GM12873 (cell line): ENCODE measurements at regions not wholly inside any gene's neighbourhood (a gene's known extent, or its start where the extent isn't known, plus 50 kb on each side); places are given as distances from the start of the nearest gene placed in this dataset.

Experiments used
- TF ChIP-seq, protein P1 (sequence below): IDR thresholded peaks from 2 replicates; pipeline ENCODE4 v1.5.1; 2012; ENCODE audit warnings: low read depth, mild to moderate bottlenecking, moderate library complexity, low read length, control low read depth; ENCODE audit not compliant: insufficient read depth; ENCODE audit errors: missing control alignments

DNA sequence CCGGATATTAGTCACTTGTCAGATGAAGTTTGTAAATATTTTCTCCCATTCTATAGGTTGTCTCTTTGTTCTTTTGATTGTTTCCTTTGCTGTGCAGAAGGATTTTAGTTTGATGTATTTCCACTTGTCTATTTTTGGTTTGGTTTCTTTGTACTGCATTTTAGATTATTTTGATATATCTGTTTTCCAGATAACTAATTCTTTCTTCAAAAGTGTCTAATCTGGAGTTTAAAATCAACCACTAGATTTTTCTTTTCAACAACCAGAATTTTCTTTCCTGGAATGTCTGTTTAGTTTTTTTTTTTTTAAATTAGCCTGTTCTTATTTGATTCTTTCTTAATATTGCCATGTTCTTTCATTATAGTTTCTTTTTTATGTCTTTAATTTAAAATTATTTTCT, 116.8 kb upstream of the INHBA start:
- TF ChIP-seq, protein P1, sequence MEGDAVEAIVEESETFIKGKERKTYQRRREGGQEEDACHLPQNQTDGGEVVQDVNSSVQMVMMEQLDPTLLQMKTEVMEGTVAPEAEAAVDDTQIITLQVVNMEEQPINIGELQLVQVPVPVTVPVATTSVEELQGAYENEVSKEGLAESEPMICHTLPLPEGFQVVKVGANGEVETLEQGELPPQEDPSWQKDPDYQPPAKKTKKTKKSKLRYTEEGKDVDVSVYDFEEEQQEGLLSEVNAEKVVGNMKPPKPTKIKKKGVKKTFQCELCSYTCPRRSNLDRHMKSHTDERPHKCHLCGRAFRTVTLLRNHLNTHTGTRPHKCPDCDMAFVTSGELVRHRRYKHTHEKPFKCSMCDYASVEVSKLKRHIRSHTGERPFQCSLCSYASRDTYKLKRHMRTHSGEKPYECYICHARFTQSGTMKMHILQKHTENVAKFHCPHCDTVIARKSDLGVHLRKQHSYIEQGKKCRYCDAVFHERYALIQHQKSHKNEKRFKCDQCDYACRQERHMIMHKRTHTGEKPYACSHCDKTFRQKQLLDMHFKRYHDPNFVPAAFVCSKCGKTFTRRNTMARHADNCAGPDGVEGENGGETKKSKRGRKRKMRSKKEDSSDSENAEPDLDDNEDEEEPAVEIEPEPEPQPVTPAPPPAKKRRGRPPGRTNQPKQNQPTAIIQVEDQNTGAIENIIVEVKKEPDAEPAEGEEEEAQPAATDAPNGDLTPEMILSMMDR = no peak

DNA sequence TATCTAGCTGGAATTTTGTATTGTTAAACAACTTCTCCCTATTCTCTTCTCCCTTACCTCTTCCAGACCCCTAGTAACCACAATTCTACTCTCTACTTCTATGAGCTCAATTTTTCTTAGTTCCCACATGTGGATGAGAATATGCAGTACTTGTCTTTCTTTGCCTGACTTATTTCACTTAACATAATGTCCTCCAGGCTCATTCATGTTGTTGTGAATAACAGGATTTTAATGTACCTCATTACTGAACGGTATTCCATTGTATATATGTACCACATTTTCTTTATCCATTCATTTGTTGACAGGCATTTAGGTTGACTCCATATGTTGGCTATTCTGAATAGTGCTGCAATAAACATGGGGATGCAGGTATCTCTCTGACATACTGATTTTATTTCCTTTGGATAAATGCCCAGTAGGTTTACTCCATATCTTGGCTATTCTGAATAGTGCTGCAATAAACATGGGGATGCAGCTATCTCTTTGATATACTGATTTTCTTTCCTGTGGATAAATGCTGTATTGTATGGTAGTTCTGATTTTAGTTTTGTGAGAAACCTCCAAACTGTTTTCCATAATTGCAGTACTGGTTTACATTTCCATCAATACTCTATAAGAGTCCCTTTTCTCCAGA, 116.0 kb upstream of the INHBA start:
- TF ChIP-seq, protein P1 = no peak

DNA sequence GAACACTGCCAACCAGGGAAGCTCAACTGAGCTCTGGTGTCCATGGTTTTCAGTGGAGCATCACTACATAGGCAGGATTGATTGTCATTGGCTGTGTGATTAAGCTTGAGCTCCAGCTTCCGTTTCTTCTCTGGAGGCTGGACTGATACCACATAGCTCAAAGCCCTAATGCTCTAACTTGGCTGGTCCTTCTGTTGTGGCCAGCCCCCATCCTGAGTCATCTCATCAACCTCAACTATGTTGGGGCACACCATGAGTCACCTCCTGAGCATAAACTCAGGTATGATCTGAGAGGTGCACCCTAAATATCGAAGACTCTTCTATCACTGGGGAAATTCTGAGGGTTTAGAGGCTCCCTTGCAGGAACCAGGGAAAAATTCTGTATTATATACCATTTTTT, 114.5 kb upstream of the INHBA start:
- TF ChIP-seq, protein P1 = no peak

- TF ChIP-seq, protein P1 = no peak
These were observed 113.2 kb upstream of the INHBA start for GRCh38 chr7:41816111-41816510.

GRCh38 chr7:41814888-41815287, 112.0 kb upstream of the INHBA start:
- TF ChIP-seq, protein P1 = no peak

- TF ChIP-seq, protein P1 = no peak
These were observed 110.4 kb upstream of the INHBA start for GRCh38 chr7:41813286-41813685.

DNA sequence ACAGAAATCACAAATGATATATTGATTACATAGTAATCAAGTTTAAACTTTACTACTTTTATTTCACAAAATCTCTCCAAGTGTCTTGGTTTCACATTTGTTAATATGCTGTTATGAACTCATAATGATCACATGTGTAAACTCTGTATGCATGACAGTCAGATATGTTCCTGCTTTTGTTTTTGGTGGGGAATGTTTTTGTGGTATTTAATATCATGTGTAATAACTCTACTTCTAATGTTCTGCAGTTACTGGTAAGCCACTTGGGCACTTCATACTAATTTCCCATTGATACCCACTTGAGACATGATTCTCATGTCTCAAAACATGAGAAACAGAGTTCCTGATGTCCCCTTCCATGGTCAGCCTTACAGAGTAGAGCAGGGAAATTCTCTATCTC, 109.1 kb upstream of the INHBA start:
- TF ChIP-seq, protein P1 = no peak
